Lung microvascular endothelial cell (primary cell): ENCODE measurements at regions not wholly inside any gene's neighbourhood (a gene's known extent, or its start where the extent isn't known, plus 50 kb on each side); places are given as distances from the start of the nearest gene placed in this dataset.
A peak's percentile ranks its signal among the peaks of the same experiment; 100 is the strongest.
"Not testable (repeated sequence)": the region's sequence is repeated elsewhere in the genome, so short reads cannot be mapped to it uniquely, and the experiment has no call there.

Experiments used
- DNase-seq, 2 donors: peaks; one replicate each; pipeline versions ENCODE4 v3.0.0 to v3.0.0-alpha.2; 2010; ENCODE audit warnings: low read depth in 2 of 2

DNA sequence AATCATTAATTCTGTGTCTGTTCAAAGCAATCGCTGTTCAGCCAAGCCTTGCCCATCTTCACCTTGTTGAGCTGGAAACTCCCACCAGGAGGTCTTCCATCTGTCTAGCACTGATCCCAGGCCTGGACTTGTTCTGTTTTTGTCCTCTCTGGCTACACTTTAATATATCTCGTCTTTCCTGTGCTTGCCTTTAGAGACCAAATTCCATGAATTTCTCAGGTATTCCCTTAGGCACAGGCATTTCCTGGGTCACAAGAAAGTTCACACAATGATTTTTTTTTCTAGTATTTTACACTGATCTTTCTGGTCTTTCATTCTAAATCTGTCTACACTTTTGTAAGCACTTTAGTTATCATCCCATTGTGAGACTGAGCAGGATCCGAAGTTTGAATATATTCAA lies 116.4 kb upstream of the CCND2 start:
- DNase-seq = peak in 1 of 2 donors; percentile 11

DNA sequence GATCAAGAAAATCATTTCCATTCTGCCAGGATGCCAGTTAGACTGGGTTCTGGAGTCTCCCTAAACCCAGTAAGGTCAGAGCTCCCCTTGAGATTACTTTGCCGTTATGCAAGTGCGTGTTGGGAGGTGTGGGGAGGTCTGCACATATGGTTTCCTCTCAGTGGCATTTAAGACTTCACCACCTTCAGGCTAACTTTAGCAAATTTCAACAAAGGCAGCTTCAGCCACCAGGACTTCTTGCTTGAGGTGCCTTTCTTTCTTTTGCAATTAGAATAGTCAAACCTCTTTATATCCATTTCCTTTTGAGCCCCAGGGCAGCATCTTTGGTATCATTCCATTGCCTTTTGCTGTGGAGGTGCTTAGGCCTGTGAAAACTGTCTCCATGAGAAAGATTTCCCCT lies 117.2 kb upstream of the CCND2 start:
- no peak for DNase-seq

DNA sequence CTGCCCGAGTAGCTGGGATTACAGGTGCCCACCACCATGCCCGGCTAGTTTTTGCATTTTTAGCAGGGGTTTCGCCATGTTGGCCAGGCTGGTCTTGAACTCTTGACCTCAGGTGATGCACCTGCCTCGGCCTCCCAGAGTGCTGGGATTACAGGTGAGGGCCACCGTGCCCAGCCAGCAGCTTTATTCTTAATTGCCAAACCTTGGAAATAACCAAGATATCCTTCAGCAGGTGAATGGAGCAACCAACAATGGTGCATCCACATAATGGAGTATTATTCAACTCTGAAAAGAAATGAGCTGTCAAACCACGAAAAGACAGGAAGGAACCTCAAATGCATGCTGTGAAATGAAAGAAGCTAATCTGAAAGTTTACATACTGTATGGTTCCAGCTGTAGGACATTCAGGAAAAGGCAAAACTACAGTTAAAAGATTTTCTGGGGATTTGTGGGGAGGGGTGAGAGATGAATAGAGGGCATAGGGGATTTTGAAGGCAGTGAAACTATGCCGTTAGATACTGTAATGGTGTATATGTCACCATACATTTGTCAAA lies 118.8 kb upstream of the CCND2 start:
- DNase-seq = no peak

DNA sequence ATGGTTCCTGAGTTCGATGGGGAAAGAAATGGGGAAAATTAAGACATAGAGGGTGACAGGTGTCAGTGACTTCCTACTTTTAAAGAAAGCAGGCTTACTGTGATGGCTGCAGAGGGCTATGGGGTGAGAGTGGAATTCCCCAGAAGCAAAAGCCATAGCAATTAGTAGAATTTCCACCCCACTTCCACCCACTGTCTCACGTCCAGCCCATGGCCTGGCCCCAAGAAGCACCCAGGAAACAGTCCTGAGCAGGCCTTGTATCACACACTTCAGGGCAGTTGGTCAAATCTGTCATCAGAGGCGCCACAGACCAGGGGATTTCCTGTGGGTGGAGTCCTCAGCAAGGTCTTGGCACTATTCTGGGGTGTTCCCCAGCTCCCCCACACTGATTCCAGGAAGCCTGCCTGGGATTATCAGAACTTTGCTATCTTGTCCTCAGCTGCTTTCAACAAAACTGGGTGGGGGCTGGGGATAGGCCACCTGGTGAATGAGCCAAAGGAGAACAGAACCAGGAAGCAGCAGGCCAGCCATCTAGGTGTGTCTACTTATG lies 120.1 kb upstream of the CCND2 start:
- DNase-seq = no peak

DNA sequence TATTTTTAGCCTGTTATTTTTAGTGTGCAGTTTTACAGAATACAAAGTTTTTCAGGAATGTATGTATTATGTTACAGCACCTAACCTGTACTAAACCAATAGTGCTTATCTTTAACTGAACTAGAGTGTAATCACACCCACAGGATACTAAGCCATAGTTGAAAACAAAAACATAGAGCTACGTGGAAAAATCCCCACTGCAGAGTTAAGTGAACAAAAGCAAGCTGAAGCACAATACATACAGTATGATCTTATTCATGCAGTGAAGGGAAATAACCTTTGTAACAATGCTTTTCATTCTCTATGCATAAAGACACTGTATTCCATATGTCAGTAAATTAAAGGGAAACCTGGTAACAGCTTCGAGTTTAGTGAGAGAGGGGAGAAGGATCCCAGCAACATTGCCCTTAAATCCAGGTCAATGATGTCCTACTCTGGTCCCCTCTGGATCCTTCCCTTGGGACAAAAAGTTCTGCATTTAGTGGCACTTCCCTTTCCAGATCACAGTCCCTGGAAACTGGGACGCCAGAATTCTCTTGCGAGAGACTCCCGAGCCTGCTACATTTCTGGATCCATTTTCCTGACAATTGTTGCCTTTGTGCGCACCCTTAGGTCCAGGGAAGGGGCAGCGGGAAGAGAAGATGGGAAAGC lies 121.3 kb upstream of the CCND2 start:
- DNase-seq = peak in 1 of 2 donors; percentile 41

DNA sequence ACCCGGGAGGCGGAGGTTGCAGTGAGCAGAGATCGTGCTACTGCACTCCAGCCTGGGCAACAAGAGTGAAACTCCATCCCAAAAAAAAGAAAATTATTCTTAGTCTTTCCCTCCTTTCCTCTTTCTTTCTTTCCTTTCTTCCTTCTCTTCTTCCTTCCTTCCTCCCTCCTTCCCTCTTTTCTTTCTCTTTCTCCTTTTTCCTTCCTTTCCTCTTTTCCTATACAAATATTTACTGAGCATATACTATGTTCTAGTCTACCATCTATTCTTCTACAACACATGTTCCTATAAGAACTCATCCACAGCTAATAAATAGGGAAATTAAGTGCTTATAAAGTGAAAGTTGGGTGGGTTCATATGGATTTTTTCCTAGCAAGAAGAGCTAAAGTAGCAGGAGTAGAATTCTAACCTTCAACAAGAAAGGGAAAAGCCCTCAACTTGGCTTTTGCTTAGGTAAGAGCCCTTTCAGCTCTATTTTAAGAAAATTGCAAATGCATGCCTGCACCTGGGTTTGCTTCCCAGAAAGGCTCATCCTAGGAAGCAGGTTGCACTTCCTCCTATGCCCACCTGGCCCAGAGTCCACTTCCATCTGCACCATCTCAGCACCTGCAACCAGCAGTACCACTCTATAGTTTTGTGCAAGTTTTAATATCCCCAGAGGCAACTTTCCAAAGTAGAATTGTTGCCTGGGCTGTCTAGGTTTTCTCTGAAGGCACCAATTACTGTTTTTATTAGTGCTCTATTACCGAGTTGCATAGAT lies 122.0 kb upstream of the CCND2 start:
- no peak for DNase-seq

DNA sequence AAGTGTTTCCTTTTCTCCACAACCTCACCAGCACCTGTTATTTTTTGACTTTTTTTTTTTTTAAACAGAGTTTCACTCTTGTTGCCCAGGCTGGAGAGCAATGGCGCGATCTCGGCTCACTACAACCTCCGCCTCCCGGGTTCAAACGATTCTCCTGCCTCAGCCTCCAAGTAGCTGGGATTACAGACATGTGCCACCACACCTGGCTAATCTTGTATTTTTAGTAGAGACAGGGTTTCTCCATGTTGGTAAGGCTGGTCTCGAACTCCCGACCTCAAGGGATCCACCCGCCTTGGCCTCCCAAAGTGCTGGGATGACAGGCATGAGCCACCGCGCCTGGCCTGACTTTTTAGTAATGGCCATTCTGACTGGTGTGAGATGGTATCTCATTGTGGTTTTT lies 123.2 kb upstream of the CCND2 start:
- DNase-seq = not testable (repeated sequence)

DNA sequence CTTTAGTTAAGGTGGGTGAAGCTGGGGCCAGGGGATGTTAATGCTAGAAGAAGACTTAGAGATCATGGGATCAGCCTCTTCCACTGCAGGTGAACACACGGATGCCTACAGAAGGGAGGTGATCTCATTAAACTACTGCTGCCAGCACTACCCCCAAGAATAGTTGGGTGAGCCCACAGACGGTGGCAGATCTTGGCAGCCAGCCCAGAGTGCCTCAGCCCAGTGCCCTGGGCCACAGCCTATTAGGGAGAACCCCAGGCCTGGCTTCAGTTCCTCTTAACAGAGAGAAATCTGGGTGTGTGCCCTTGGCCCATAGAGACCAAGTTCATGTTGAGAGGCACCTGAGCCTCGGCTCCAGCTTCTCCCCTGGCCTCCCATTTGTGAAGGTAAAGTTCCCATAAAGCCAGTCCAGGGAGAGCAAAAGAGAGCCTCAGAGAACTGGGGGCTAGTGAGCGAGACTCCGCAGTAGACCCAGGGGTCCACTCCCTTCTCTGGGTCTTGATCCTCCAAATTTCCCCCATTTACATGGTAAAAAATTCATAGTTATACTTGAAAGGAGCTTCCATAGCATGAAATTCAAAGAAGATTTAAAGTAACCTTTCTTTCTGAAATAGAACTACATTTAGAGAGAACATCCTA lies 125.0 kb upstream of the CCND2 start:
- DNase-seq = no peak

DNA sequence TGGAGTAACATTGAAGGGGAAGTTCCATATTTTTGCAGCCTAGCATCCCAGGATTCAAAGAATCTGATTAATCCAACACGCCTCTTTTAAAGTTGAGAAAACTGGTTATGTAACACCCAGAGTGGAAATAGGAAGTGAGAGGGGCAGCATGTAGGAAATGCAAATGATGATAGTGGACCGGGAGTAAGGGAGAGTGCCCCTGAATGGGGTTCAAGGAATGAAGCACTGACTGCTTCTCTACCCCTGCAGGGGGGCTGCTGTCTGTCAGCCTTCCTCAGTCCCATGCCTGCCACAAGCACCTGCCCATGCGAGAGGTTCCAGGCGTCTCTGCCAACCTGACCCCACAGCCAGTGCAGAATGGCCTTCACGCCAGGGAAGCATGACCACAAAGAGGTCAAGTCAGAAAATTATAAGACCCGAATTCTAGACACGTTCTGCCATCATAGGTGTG lies 126.5 kb upstream of the CCND2 start:
- DNase-seq = no peak

DNA sequence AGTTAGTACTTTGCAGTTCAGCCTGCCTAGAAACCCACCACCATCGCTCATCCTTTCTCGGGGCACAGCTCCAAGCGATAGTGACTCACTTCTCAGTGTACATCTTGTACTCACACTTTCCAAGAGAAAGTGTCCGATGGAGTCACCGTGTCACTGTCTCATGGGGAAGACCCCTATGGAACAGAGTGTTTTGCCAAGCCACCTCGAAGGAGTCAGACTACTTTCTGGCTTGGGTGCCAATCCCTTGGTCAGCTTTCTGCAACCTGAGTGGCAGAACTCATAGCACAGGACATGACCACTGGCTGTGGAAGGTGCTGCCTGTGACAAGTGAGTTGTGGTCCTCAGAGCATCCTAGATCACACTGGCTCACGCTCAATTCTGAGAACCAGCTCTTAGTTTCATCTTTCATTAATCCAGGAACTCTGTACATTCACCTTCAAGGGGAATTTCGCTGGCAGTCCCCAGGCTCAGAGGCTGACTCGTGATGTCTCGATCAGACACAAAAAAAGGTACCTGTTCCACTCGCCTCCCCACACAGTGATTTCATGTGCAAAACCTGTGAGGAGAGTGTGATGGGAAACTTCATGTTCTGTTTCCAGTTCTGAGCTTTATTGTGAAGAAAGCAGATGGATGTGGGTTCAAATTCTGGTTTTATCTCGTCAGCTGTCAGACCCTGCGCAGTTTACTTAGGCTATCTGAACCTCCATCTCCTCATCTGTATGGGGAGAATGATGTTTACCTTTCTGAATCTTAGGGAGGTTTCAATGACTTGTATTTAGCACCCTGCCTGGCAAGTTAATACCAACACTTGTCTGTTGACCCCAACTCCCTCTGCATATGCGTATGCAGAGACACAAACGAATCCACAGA lies 127.3 kb upstream of the CCND2 start:
- DNase-seq = no peak

DNA sequence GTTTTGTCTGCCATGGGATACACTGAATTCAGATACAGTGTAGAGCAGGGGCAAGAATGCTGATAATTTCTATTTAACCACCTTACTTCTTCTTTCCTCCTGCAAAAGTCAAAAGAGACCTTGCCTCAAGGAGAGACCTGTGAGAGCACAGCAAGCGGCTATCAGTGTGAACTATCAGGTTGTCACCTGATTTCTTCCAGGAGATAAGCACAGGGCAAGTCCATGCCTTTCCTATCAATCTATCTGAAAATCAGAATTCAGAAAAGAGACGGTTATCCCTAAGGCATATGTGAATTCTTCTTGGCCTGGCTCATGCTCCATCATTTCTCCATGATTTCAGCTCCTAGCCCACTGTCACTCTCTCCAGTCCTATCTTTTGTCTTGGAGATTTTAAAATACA lies 128.9 kb upstream of the CCND2 start:
- no peak for DNase-seq

DNA sequence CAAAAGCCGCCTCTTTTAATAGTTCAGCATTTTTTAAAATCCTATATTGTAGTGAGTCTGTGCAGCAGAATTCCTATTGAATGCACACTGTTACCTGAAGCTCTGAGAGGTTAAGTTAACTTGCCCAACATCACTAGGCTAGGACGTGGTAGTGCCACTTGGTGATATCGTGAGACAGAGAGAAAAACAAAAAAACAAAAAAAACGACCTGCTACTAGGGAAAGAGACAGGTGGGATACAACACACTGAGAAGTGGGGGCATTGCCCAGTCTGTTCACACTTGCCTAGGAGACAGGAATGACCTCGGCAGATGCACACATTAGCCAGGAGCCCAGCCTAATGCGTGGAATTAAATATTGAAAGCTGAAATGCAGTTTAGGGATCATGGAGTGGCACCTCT lies 129.7 kb upstream of the CCND2 start:
- DNase-seq = no peak

DNA sequence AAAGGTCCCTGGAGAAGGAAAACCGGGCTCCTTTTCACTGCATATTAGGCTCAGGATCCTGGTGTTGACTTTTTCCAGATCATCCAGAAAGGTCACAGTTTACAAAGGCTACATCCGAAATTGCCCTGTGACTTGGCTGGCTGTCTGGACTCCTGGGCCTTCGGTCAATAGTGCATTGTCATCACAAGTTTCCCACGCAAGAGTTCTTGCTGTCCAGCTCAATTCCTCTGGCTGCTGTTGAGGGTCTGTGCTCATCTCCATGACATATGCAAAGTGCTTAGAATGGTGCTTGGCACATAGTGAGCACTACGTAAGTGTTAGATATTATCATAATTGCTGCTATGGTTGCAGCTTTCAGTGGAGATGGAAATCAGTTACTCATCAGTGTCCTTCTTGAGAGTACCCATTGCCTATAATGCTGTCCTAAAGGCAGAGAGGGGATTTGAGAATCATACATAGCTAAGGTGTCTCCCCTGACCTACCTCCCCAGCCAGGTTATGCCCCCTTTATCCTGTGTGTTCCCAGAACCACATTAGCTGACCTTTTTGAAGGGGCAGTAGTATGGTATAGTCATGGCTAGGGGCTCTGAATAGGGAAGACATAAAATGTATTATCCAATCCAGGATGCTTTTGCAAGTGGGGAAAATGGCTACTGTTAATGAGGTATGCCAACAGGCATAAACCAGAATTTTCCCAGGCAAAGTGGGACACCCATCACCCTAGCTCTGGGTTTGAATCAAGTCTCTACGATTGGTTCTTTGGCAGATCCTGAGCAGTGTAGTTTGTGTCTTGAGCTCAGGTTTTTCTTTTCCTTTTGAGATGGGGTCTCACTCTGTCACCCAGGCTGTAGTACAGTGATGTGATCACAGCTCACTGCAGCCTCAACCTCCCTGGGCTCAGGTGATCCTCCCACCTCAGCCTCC lies 132.0 kb upstream of the CCND2 start:
- DNase-seq = no peak

DNA sequence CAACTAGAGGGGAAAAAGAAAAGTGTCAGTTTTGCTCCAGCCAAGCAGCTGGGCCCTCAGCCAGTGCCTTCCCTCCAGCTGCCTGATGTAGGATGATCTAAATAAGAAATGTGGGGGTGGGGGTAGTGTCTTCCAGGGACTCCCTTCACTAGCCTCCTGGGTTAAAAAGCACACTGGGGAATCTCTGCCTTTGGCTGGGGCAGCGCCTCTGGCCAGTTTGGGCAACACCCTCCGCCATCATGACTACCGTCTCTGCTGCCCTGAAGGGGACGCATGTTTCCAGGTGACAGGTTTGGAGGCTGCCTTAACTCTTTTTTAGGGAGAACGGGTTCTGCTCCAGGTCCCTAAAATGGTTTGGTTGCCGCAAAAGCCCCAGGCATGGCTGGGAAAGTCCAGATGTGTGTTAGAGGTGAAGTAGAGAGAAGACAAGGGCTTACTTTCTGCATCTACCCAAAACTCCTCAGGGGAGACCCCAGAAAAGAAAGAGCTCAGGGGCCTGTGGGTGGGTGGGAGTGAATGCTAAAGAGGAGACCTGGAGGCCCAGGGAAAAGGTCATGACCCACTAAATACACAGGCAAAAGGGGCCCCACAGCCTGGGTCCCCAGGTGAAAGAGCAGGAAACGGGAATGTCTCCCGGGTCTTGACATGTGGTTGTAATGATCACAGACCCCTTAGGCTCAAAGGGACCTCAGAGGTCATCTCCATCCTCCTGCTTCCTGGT lies 132.8 kb upstream of the CCND2 start:
- no peak for DNase-seq

DNA sequence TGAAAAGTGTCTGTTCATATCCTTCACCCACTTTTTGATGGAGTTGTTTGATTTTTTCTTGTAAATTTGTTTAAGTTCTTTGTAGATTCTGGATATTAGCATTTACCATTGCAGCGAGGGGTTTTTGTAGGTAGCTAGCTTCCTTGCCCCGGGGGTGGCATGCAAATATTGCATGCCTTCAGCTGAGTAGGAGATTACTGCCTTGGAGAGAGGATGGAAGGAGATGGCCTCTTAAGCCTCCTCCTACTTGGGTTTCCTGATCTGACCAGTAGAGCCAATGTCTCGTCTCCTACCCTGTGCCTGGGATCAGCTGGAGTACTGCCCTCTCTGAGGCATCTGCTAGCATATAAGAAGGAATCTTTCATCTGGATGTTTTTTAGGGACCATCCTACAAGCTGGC lies 134.4 kb upstream of the CCND2 start:
- DNase-seq = no peak

DNA sequence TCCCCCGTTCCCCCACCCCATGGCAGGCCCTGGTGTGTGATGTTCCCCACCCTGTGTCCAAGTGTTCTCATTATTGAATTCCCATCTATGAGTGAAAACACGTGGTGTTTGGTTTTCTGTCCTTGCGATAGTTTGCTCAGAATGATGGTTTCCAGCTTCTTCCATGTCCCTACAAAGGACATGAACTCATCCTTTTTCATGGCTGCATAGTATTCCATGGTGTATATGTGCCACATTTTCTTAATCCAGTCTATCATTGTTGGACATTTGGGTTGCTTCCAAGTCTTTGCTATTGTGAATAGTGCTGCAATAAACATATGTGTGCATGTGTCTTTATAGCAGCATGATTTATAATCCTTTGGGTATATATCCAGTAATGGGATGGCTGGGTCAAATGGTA lies 135.0 kb upstream of the CCND2 start:
- DNase-seq = not testable (repeated sequence)

DNA sequence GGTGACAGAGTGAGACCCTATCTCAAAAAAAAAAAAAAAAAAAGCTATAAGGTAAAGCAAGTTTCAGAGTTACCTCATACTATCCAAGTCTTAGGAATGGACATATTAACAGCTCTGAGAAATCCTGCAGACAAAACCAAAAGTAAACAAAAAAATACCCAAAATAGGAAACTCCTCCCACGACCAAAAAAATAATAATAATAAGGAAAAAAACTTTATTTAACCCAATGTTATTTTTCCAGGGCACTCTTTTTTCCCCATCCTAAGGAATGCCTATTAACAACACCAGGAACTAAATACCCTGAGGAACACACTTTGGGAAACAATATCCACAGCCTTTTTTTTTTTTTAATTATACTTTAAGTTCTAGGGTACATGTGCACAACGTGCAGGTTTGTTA lies 135.5 kb upstream of the CCND2 start:
- DNase-seq = no peak

DNA sequence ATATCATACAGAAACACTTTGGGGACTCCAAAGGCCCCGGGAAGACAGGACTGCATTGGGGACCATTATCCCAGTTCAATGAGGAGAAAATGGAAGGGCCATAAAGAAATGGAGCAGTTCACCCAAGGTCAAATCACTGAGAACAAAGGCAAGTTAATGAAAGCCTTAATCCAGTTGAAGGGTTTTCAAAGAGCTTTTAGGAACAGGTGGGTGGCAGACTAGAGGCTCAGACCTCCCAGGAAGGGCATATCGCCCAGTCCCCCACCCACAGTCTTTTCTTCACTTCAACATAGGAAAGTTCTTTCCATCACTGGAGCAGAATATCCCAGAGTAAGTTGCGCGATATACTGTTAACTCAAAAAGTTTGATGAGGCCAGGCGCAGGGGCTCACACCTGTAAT lies 136.1 kb upstream of the CCND2 start:
- no peak for DNase-seq

DNA sequence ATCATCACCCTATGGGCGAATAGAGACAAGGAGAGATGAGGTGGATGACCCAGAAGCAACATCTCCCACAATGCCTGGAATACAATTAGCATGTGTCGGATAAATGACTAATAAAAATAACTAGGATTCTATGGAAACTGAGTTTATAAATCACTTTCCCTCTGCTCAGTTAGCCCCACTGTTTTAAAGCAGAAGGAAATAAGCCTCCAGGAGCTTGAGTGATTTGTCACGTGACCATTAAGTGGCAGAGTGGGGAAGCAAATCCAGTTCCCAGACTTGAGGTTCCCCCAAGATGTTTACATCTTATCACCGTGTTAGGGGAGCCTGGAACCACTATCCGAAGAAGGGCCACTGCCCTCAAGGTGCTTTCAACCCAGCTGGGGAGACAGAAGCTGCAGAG lies 136.5 kb upstream of the CCND2 start:
- peak in 1 of 2 donors; percentile 70 for DNase-seq
